Thyroid gland (tissue), 4 donors: ENCODE measurements at regions not wholly inside any gene's neighbourhood (a gene's known extent, or its start where the extent isn't known, plus 50 kb on each side); places are given as distances from the start of the nearest gene placed in this dataset.

Source experiments
- DNase-seq, 2 donors: peaks; one replicate each; pipeline ENCODE4 v3.0.0-alpha.2; 2019
- H3K27ac ChIP-seq, 3 donors: fragments of 200-600 bp; sonication (generic); 1 replicate in 2 of 3; 2 replicates in 1 of 3; pipeline ENCODE4 v1.5.1; 2016 to 2019; ENCODE audit warnings: mild to moderate bottlenecking in 1 of 3, moderate library complexity in 1 of 3
- H3K27me3 ChIP-seq: fragments of 200-600 bp; sonication (generic); one replicate; pipeline ENCODE4 v1.5.1; 2019
- H3K36me3 ChIP-seq, 2 donors: fragments of 200-600 bp; sonication (generic); one replicate each; pipeline ENCODE4 v1.5.1; 2016 to 2019
- H3K4me1 ChIP-seq, 2 donors: fragments of 200-600 bp; sonication (generic); one replicate each; pipeline ENCODE4 v1.5.1; 2017 to 2019
- H3K4me3 ChIP-seq, 3 donors: fragments of 200-600 bp; sonication (generic); replicated peaks in 1 of 3; 1 replicate in 2 of 3; 2 replicates in 1 of 3; pipeline ENCODE4 v1.5.1; 2016; ENCODE audit warnings: mild to moderate bottlenecking in 1 of 3
- H3K9me3 ChIP-seq: fragments of 200-600 bp; sonication (generic); one replicate; pipeline ENCODE4 v1.5.1; 2017
- CTCF ChIP-seq, 6 experiments: fragments of 200-600 bp in 3 of 6; fragments of 450-650 bp in 3 of 6; sonication (generic) in 3 of 6; IDR thresholded peaks; one replicate each; pipeline ENCODE4 v1.5.1; 2016 to 2019; ENCODE audit warnings: antibody characterized with exemption in 6 of 6, mild to moderate bottlenecking in 2 of 6, inconsistent platforms in 1 of 6, moderate library complexity in 1 of 6
- POLR2A ChIP-seq, 2 donors: fragments of 450-650 bp; IDR thresholded peaks; one replicate each; pipeline ENCODE4 v1.6.1; 2017; ENCODE audit warnings: antibody characterized with exemption in 2 of 2, mild to moderate bottlenecking in 2 of 2, moderate library complexity in 1 of 2
- WGBS, 2 donors: methylation state at CpG; one replicate each; pipeline ENCODE4 v1.1.5; 2017; 5-methylcytosine and 5-hydroxymethylcytosine counted together
- intact Hi-C: fragments of 100-400 bp; cut with DNase I; formaldehyde crosslinking; loops from one replicate; pipeline ENCODE4 v1.15.1; 2023

GRCh38 chr1:55507578-55507931 is 292.4 kb upstream of the USP24 start:
- DNase-seq, result no peak
- WGBS, 2 donors, result 93 to 98% methylated on average over 2 of the region's 2 CpGs
- no peaks in the 10 kb centered on the region for H3K27me3 ChIP-seq
- H3K36me3 ChIP-seq, result no peaks in the 10 kb centered on the region
- H3K4me1 ChIP-seq, result peaks cover 25 to 29% of the 10 kb centered on the region in 2 donors
- intact Hi-C loops, result no loop called here
- TF ChIP-seq POLR2A (IDR thresholded peaks at IDR 0.05) (no peak), CTCF (IDR thresholded peaks at IDR 0.05) (no peak)
- H3K9me3 ChIP-seq, result no peaks in the 10 kb centered on the region
- H3K27ac ChIP-seq, result no peak overlapping the region
- no peak overlapping the region for H3K4me3 ChIP-seq

DNA sequence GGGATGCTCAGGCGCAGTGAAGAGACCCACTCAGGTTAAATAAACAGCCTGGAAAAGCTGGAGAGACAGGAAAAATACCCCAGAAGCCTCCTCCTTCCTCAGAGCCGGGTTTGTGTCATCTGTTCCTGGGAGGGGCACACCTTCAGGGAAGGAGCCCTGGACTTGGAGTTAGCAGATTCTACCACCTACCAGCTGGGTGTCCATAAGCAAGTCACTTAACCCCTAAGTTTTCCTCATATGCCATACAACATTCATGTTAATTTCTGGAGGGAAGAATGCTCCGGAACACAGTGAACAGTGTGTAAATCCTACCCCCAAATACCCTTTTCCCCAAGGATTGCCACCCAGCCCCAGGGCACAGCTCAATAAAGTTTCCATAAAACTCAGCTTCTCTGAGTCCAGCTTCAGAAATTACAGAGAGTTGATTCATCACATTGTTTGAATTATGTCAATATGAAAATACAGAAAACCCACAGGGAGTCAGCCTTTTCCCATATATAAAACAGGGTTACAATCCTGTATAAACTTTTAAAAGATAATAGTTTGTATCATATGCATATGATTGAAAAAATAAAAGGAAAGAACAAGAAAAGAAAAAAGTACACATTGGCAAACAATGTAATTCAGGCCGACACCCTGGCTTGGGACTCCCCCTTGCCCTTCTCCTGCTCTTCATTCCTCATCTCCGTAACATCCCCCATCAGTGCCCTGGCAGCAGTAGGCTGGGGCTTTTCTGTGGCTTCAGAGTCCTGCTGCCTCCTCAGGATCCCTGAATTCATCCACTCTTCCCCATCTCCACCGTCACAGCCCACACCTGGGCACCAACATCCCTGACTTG is 291.8 kb upstream of the USP24 start:
- Histone ChIP-seq H3K4me3 (no peak overlapping the region), H3K27ac (no peak overlapping the region), H3K27me3 (no peaks in the 10 kb centered on the region), H3K4me1 (peaks cover 25 to 29% of the 10 kb centered on the region in 2 donors), H3K36me3 (no peaks in the 10 kb centered on the region), H3K9me3 (no peaks in the 10 kb centered on the region)
- no peak for DNase-seq
- WGBS, 2 donors, result 78 to 83% methylated on average over 6 of the region's 6 CpGs
- intact Hi-C loops, result no loop called here
- no peak for TF ChIP-seq CTCF (IDR thresholded peaks at IDR 0.05)
- TF ChIP-seq POLR2A (IDR thresholded peaks at IDR 0.05), result no peak

- Histone ChIP-seq H3K27me3 (no peaks in the 10 kb centered on the region), H3K9me3 (no peaks in the 10 kb centered on the region), H3K36me3 (no peaks in the 10 kb centered on the region), H3K27ac (peak overlapping the region; percentile 38 to 84 (median 67)), H3K4me1 (peaks cover 25 to 29% of the 10 kb centered on the region in 2 donors), H3K4me3 (no peak overlapping the region)
- TF ChIP-seq POLR2A (IDR thresholded peaks at IDR 0.05), result no peak
- TF ChIP-seq CTCF (IDR thresholded peaks at IDR 0.05), result no peak
- DNase-seq, result no peak
- intact Hi-C loops, result no loop called here
Observed at GRCh38 chr1:55505326-55505725, 290.2 kb upstream of the USP24 start.

- intact Hi-C loops, result no loop called here
- TF ChIP-seq CTCF (IDR thresholded peaks at IDR 0.05) (no peak), POLR2A (IDR thresholded peaks at IDR 0.05) (no peak)
- no peaks in the 10 kb centered on the region for H3K27me3 ChIP-seq
- no peaks in the 10 kb centered on the region for H3K36me3 ChIP-seq
- peaks cover 24% of the 10 kb centered on the region in 2 donors for H3K4me1 ChIP-seq
- peak overlapping the region; percentile 38 to 84 (median 67) for H3K27ac ChIP-seq
- no peak overlapping the region for H3K4me3 ChIP-seq
- 22 to 29% methylated on average over 4 of the region's 4 CpGs for WGBS, 2 donors
- no peaks in the 10 kb centered on the region for H3K9me3 ChIP-seq
- peak; percentile 68 to 70 for DNase-seq
Observed at GRCh38 chr1:55504306-55504731, 289.2 kb upstream of the USP24 start.

DNA sequence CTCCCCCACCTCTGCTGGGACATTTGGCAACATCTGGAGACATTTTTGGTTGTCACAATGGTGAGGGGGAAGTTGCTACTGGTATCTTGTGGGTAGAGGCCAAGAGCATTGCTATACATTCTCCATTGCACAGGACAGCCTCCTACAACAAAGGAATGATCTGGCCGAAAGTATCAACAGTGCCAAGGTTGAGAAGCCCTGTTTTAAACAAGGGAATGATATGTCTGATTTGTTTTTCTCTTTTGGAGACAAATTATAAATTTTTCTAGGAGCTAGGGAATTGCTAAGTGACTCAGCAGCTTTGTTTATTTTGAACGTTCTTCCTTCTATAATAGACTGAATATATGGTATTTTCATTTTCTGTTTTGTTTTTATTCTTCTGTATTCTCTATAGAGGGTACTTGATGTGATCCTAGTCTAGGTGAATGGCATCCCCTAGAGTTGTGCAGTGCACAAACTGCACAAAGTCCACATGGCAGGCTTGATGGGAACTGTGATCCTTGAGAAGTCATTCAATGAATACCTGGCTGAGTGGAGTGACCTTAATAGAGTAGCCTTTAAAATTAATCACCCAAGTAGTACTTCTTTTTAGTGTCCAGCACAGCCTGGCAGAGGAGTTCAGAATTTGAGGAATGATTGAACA is 288.6 kb upstream of the USP24 start:
- intact Hi-C loops, result no loop called here
- Histone ChIP-seq H3K27ac (peak overlapping the region; percentile 38 to 84 (median 67)), H3K27me3 (no peaks in the 10 kb centered on the region), H3K9me3 (no peaks in the 10 kb centered on the region), H3K4me1 (peaks cover 21 to 24% of the 10 kb centered on the region in 2 donors), H3K36me3 (no peaks in the 10 kb centered on the region), H3K4me3 (no peak overlapping the region)
- 23 to 27% methylated on average over 2 of the region's 2 CpGs for WGBS, 2 donors
- peak in 2 of 6 experiments; percentile 20 to 29 for TF ChIP-seq CTCF (IDR thresholded peaks at IDR 0.05)
- no peak for TF ChIP-seq POLR2A (IDR thresholded peaks at IDR 0.05)
- peak; percentile 57 to 65 for DNase-seq
